ENCODE measurements at regions not wholly inside any gene's neighbourhood (a gene's known extent, or its start where the extent isn't known, plus 50 kb on each side); places are given as distances from the start of the nearest gene placed in this dataset.

DNA sequence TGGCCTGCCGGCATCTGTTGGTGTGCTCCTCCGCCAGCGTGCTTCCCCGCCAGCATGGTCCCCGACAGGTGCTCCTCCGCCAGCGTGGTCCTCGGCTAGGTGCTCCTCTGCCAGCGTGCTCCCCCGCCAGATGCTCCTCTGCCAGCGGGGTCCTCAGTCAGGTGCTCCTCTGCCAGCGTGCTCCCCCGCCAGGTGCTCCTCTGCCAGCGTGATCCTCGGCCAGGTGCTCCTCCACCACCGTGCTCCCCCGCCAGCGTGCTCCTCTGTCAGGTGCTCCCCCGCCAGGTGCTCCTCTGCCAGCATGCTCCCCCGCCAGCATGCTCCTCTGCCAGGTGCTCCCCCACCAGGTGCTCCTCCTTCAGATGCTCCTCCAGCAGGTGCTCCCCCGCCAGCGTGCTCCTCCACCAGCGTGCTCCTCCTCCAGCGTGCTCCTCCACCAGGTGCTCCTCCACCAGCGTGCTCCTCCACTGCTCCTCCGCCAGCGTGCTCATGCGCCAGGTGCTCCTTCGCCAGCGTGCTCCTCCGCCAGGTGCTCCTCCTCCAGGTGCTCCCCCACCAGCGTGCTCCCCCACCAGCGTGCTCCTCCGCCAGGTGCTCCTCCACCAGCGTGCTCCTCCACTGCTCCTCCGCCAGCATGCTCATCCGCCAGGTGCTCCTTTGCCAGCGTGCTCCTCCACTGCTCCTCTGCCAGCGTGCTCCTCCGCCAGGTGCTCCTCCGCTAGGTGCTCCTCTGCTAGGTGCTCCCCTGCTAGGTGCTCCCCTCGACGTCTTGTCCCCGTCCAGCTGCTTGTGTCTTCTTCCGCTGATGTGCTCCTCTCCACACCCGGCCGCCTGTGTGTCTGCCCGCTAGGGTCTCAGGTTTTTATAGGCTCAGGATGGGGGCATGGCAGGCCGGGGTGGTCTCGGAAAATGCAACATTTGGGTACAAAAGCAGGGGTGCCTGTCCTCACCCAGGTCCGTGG, 223.0 kb downstream of the NRIP1 start:
- H3K9me3 ChIP-seq (ENCODE audit: insufficient read depth, low read depth, low read length): no peaks in the 10 kb centered on the region
- no peak overlapping the region for H3K4me2 ChIP-seq (ENCODE audit: low read length)
- Mint-ChIP-seq H3K9me3 (ENCODE audit: unreplicated experiment) (peaks cover 5% of the 10 kb centered on the region), H3K4me3 (ENCODE audit: unreplicated experiment) (no peak overlapping the region), H3K27me3 (ENCODE audit: low read depth, unreplicated experiment) (no peaks in the 10 kb centered on the region), H3K27ac (ENCODE audit: unreplicated experiment) (no peak overlapping the region), H3K36me3 (ENCODE audit: low read depth, unreplicated experiment) (peaks cover 6% of the 10 kb centered on the region), H3K4me1 (ENCODE audit: low read depth, unreplicated experiment) (no peaks in the 10 kb centered on the region)
- H4K20me1 ChIP-seq (ENCODE audit: insufficient read depth, low read length): no peaks in the 10 kb centered on the region
- no peak overlapping the region for H3K27ac ChIP-seq (ENCODE audit: low read depth, low read length)
- no peak for DNase-seq (ENCODE audit: low read depth)
- no peaks in the 10 kb centered on the region for H3K79me2 ChIP-seq (ENCODE audit: insufficient read depth, low read length)
- no peak overlapping the region for H3K9ac ChIP-seq (ENCODE audit: low read length)
- no peaks in the 10 kb centered on the region for H3K27me3 ChIP-seq (ENCODE audit: insufficient read depth, low read length)
- H3K4me3 ChIP-seq (ENCODE audit: insufficient read depth, low read depth, low read length): no peak overlapping the region
- TF ChIP-seq, protein P1, sequence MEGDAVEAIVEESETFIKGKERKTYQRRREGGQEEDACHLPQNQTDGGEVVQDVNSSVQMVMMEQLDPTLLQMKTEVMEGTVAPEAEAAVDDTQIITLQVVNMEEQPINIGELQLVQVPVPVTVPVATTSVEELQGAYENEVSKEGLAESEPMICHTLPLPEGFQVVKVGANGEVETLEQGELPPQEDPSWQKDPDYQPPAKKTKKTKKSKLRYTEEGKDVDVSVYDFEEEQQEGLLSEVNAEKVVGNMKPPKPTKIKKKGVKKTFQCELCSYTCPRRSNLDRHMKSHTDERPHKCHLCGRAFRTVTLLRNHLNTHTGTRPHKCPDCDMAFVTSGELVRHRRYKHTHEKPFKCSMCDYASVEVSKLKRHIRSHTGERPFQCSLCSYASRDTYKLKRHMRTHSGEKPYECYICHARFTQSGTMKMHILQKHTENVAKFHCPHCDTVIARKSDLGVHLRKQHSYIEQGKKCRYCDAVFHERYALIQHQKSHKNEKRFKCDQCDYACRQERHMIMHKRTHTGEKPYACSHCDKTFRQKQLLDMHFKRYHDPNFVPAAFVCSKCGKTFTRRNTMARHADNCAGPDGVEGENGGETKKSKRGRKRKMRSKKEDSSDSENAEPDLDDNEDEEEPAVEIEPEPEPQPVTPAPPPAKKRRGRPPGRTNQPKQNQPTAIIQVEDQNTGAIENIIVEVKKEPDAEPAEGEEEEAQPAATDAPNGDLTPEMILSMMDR (IDR thresholded peaks at IDR 0.05; ENCODE audit: insufficient read depth, low read depth, low read length): no peak
- TF ChIP-seq EZH2 (IDR thresholded peaks at IDR 0.05; ENCODE audit: insufficient read depth, low read length): no peak
- no peak overlapping the region for H2AFZ ChIP-seq (ENCODE audit: low read depth, low read length)
- H3K4me1 ChIP-seq (ENCODE audit: insufficient read depth, low read length): no peaks in the 10 kb centered on the region
- no peak for FAIRE-seq
- H3K36me3 ChIP-seq (ENCODE audit: insufficient read depth, low read length): no peaks in the 10 kb centered on the region

GRCh38 chr21:14838400-14838799, 226.4 kb downstream of the NRIP1 start:
- Histone ChIP-seq H3K9me3 (ENCODE audit: insufficient read depth, low read depth, low read length) (no peaks in the 10 kb centered on the region), H3K4me2 (ENCODE audit: low read length) (no peak overlapping the region), H3K36me3 (ENCODE audit: insufficient read depth, low read length) (no peaks in the 10 kb centered on the region), H3K4me1 (ENCODE audit: insufficient read depth, low read length) (no peaks in the 10 kb centered on the region), H3K27me3 (ENCODE audit: insufficient read depth, low read length) (no peaks in the 10 kb centered on the region), H3K79me2 (ENCODE audit: insufficient read depth, low read length) (no peaks in the 10 kb centered on the region), H3K9ac (ENCODE audit: low read length) (no peak overlapping the region), H2AFZ (ENCODE audit: low read depth, low read length) (no peak overlapping the region), H4K20me1 (ENCODE audit: insufficient read depth, low read length) (no peaks in the 10 kb centered on the region), H3K27ac (ENCODE audit: low read depth, low read length) (no peak overlapping the region), H3K4me3 (ENCODE audit: insufficient read depth, low read depth, low read length) (no peak overlapping the region)
- no peaks in the 10 kb centered on the region for H3K9me3 Mint-ChIP-seq (ENCODE audit: unreplicated experiment)
- H3K27ac Mint-ChIP-seq (ENCODE audit: unreplicated experiment): no peak overlapping the region
- FAIRE-seq: no peak
- no peak for TF ChIP-seq EZH2 (IDR thresholded peaks at IDR 0.05; ENCODE audit: insufficient read depth, low read length)
- TF ChIP-seq, protein P1 (IDR thresholded peaks at IDR 0.05; ENCODE audit: insufficient read depth, low read depth, low read length): no peak
- H3K4me1 Mint-ChIP-seq (ENCODE audit: low read depth, unreplicated experiment): no peaks in the 10 kb centered on the region
- H3K27me3 Mint-ChIP-seq (ENCODE audit: low read depth, unreplicated experiment): no peaks in the 10 kb centered on the region
- DNase-seq (ENCODE audit: low read depth): no peak
- H3K4me3 Mint-ChIP-seq (ENCODE audit: unreplicated experiment): no peak overlapping the region
- peaks cover 4% of the 10 kb centered on the region for H3K36me3 Mint-ChIP-seq (ENCODE audit: low read depth, unreplicated experiment)

DNA sequence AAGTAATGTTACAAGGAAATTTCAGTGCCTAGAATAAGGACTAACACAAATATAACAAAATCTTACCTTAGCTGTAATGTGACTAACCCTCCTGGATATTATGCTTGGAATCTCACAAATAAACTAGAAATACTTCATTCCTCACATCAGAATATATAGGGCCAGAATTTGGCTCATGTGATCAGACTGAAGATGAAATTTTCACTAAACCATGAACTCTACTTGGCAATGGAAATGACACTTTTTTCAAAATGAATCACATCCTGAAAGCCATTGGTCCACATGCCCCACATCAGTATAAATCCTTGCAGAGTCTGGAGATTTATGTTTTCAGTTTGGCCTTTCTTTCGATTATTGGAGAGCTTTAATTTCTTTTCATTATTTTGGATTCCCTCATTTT, 227.8 kb downstream of the NRIP1 start:
- Histone ChIP-seq H3K4me2 (ENCODE audit: low read length) (no peak overlapping the region), H4K20me1 (ENCODE audit: insufficient read depth, low read length) (no peaks in the 10 kb centered on the region)
- no peak for FAIRE-seq

More for the DNA sequence above, 227.8 kb downstream of the NRIP1 start:
- no peak overlapping the region for H3K9ac ChIP-seq (ENCODE audit: low read length)
- H3K27ac ChIP-seq (ENCODE audit: low read depth, low read length): no peak overlapping the region
- no peaks in the 10 kb centered on the region for H3K9me3 ChIP-seq (ENCODE audit: insufficient read depth, low read depth, low read length)
- no peak overlapping the region for H2AFZ ChIP-seq (ENCODE audit: low read depth, low read length)
- no peaks in the 10 kb centered on the region for H3K4me1 ChIP-seq (ENCODE audit: insufficient read depth, low read length)
- no peak overlapping the region for H3K4me3 Mint-ChIP-seq (ENCODE audit: unreplicated experiment)
- no peaks in the 10 kb centered on the region for H3K79me2 ChIP-seq (ENCODE audit: insufficient read depth, low read length)
- TF ChIP-seq, protein P1 (IDR thresholded peaks at IDR 0.05; ENCODE audit: insufficient read depth, low read depth, low read length): no peak
- no peak for TF ChIP-seq EZH2 (IDR thresholded peaks at IDR 0.05; ENCODE audit: insufficient read depth, low read length)
- peak; percentile 33 for DNase-seq (ENCODE audit: low read depth)
- H3K4me1 Mint-ChIP-seq (ENCODE audit: low read depth, unreplicated experiment): no peaks in the 10 kb centered on the region
- H3K9me3 Mint-ChIP-seq (ENCODE audit: unreplicated experiment): no peaks in the 10 kb centered on the region
- H3K4me3 ChIP-seq (ENCODE audit: insufficient read depth, low read depth, low read length): no peak overlapping the region
- no peaks in the 10 kb centered on the region for H3K27me3 ChIP-seq (ENCODE audit: insufficient read depth, low read length)
- H3K27ac Mint-ChIP-seq (ENCODE audit: unreplicated experiment): no peak overlapping the region
- H3K27me3 Mint-ChIP-seq (ENCODE audit: low read depth, unreplicated experiment): no peaks in the 10 kb centered on the region
- H3K36me3 Mint-ChIP-seq (ENCODE audit: low read depth, unreplicated experiment): peaks cover 4% of the 10 kb centered on the region
- H3K36me3 ChIP-seq (ENCODE audit: insufficient read depth, low read length): no peaks in the 10 kb centered on the region

Measured in astrocyte (in vitro differentiated cells and primary cell).